Liver (tissue), 3 donors: ENCODE measurements at regions not wholly inside any gene's neighbourhood (a gene's known extent, or its start where the extent isn't known, plus 50 kb on each side); places are given as distances from the start of the nearest gene placed in this dataset.
"Not testable (repeated sequence)": the region's sequence is repeated elsewhere in the genome, so short reads cannot be mapped to it uniquely, and the experiment has no call there.

Experiments
- EGR1 ChIP-seq, 2 donors: IDR thresholded peaks; 2 replicates each; pipeline ENCODE4 v1.6.1; 2016 to 2018; ENCODE audit warnings: antibody characterized with exemption in 2 of 2, low read depth in 2 of 2
- FOXA1 ChIP-seq: IDR thresholded peaks from 2 replicates; pipeline ENCODE4 v1.6.1; 2016; ENCODE audit warnings: antibody characterized with exemption
- FOXA2 ChIP-seq: IDR thresholded peaks from 2 replicates; pipeline ENCODE4 v1.6.1; 2016; ENCODE audit warnings: antibody characterized with exemption
- GABPA ChIP-seq, 2 donors: IDR thresholded peaks in 1 of 2; conservative IDR thresholded peaks in 1 of 2; 2 replicates each; pipeline ENCODE4 v1.6.1; 2016; ENCODE audit warnings: antibody characterized with exemption in 2 of 2, mild to moderate bottlenecking in 1 of 2, moderate library complexity in 1 of 2
- HNF4A ChIP-seq, 2 donors: conservative IDR thresholded peaks; 2 replicates each; pipeline ENCODE4 v1.6.1; 2016; ENCODE audit warnings: antibody characterized with exemption in 2 of 2, mild to moderate bottlenecking in 2 of 2
- HNF4G ChIP-seq: IDR thresholded peaks from 2 replicates; pipeline ENCODE4 v1.6.1; 2016; ENCODE audit warnings: antibody characterized with exemption
- SP1 ChIP-seq: IDR thresholded peaks from 2 replicates; pipeline ENCODE4 v1.6.1; 2018; ENCODE audit warnings: antibody characterized with exemption, mild to moderate bottlenecking
- TAF1 ChIP-seq: conservative IDR thresholded peaks from 2 replicates; pipeline ENCODE4 v1.6.1; 2016; ENCODE audit warnings: antibody characterized with exemption, mild to moderate bottlenecking
- YY1 ChIP-seq: IDR thresholded peaks from 2 replicates; pipeline ENCODE4 v1.6.1; 2016; ENCODE audit warnings: antibody characterized with exemption, mild to moderate bottlenecking
- TF ChIP-seq, protein P1 (sequence below): fragments of 150-350 bp; IDR thresholded peaks from 2 replicates; pipeline ENCODE4 v1.5.1; 2017; ENCODE audit warnings: improper control_type of control experiment, low read depth, low read length; ENCODE audit not compliant: missing input control
- TF ChIP-seq, protein P2 (sequence below): IDR thresholded peaks from 2 replicates; pipeline ENCODE4 v1.6.1; 2016; ENCODE audit warnings: antibody characterized with exemption
- TF ChIP-seq, protein P3 (sequence below): IDR thresholded peaks from 2 replicates; pipeline ENCODE4 v1.6.1; 2016; ENCODE audit warnings: antibody characterized with exemption
- TF ChIP-seq, protein P4 (sequence below): IDR thresholded peaks from 2 replicates; pipeline ENCODE4 v1.6.1; 2016; ENCODE audit warnings: antibody characterized with exemption
- TF ChIP-seq, protein P5 (sequence below): IDR thresholded peaks from 2 replicates; pipeline ENCODE4 v1.6.1; 2016; ENCODE audit warnings: antibody characterized with exemption, mild to moderate bottlenecking
- donor health status: healthy.
- donor health status: healthy.

DNA sequence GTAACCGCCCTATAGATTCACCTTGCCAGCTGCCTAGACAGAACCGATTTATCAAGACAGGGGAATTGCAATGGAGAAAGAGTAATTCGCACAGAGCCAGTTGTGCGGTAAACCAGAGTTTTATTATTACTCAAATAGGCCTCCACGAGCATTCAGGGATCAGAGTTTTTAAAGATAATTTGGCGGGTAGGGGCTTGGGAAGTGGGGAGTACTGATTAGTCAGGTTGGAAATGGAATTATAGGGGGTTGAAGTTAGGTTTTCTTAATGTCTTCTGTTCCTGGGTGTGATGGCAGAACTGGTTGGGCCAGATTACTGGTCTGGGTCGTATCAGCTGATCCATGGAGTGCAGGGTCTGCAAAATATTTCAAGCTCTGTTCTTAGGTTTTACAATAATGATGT, 756.9 kb upstream of the ADGRB3 start:
- TF ChIP-seq, protein P1, sequence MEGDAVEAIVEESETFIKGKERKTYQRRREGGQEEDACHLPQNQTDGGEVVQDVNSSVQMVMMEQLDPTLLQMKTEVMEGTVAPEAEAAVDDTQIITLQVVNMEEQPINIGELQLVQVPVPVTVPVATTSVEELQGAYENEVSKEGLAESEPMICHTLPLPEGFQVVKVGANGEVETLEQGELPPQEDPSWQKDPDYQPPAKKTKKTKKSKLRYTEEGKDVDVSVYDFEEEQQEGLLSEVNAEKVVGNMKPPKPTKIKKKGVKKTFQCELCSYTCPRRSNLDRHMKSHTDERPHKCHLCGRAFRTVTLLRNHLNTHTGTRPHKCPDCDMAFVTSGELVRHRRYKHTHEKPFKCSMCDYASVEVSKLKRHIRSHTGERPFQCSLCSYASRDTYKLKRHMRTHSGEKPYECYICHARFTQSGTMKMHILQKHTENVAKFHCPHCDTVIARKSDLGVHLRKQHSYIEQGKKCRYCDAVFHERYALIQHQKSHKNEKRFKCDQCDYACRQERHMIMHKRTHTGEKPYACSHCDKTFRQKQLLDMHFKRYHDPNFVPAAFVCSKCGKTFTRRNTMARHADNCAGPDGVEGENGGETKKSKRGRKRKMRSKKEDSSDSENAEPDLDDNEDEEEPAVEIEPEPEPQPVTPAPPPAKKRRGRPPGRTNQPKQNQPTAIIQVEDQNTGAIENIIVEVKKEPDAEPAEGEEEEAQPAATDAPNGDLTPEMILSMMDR, result not testable (repeated sequence)
- TF ChIP-seq, protein P2, sequence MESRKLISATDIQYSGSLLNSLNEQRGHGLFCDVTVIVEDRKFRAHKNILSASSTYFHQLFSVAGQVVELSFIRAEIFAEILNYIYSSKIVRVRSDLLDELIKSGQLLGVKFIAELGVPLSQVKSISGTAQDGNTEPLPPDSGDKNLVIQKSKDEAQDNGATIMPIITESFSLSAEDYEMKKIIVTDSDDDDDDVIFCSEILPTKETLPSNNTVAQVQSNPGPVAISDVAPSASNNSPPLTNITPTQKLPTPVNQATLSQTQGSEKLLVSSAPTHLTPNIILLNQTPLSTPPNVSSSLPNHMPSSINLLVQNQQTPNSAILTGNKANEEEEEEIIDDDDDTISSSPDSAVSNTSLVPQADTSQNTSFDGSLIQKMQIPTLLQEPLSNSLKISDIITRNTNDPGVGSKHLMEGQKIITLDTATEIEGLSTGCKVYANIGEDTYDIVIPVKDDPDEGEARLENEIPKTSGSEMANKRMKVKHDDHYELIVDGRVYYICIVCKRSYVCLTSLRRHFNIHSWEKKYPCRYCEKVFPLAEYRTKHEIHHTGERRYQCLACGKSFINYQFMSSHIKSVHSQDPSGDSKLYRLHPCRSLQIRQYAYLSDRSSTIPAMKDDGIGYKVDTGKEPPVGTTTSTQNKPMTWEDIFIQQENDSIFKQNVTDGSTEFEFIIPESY, result not testable (repeated sequence)
- TF ChIP-seq TAF1; SP1; HNF4A (conservative IDR thresholded peaks at IDR 0.05); HNF4G; YY1; EGR1 (IDR thresholded peaks at IDR 0.05; ENCODE audit: low read depth in 2 of 2); FOXA1; FOXA2; GABPA (IDR thresholded peaks at IDR 0.05 in 1 of 2, conservative IDR thresholded peaks at IDR 0.05 in 1 of 2): not testable (repeated sequence)
- TF ChIP-seq, protein P3, sequence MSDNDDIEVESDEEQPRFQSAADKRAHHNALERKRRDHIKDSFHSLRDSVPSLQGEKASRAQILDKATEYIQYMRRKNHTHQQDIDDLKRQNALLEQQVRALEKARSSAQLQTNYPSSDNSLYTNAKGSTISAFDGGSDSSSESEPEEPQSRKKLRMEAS, result not testable (repeated sequence)
- TF ChIP-seq, protein P4, sequence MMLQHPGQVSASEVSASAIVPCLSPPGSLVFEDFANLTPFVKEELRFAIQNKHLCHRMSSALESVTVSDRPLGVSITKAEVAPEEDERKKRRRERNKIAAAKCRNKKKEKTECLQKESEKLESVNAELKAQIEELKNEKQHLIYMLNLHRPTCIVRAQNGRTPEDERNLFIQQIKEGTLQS, result not testable (repeated sequence)
- TF ChIP-seq, protein P5, sequence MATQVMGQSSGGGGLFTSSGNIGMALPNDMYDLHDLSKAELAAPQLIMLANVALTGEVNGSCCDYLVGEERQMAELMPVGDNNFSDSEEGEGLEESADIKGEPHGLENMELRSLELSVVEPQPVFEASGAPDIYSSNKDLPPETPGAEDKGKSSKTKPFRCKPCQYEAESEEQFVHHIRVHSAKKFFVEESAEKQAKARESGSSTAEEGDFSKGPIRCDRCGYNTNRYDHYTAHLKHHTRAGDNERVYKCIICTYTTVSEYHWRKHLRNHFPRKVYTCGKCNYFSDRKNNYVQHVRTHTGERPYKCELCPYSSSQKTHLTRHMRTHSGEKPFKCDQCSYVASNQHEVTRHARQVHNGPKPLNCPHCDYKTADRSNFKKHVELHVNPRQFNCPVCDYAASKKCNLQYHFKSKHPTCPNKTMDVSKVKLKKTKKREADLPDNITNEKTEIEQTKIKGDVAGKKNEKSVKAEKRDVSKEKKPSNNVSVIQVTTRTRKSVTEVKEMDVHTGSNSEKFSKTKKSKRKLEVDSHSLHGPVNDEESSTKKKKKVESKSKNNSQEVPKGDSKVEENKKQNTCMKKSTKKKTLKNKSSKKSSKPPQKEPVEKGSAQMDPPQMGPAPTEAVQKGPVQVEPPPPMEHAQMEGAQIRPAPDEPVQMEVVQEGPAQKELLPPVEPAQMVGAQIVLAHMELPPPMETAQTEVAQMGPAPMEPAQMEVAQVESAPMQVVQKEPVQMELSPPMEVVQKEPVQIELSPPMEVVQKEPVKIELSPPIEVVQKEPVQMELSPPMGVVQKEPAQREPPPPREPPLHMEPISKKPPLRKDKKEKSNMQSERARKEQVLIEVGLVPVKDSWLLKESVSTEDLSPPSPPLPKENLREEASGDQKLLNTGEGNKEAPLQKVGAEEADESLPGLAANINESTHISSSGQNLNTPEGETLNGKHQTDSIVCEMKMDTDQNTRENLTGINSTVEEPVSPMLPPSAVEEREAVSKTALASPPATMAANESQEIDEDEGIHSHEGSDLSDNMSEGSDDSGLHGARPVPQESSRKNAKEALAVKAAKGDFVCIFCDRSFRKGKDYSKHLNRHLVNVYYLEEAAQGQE, result not testable (repeated sequence)
